Coronary artery (tissue), 2 donors: ENCODE measurements at regions not wholly inside any gene's neighbourhood (a gene's known extent, or its start where the extent isn't known, plus 50 kb on each side); places are given as distances from the start of the nearest gene placed in this dataset.

Experiments
- DNase-seq: peaks from one replicate; pipeline ENCODE4 v3.0.0-alpha.2; 2017; ENCODE audit warnings: low spot score
- H3K27ac ChIP-seq, 2 donors: fragments of 200-600 bp; sonication (generic); one replicate each; pipeline ENCODE4 v1.5.1; 2016 to 2019
- H3K4me3 ChIP-seq: fragments of 200-600 bp; sonication (generic); 2 replicates; pipeline ENCODE4 v1.5.1; 2016; ENCODE audit warnings: mild to moderate bottlenecking, moderate library complexity
- TF ChIP-seq, protein P1 (sequence below): fragments of 200-600 bp; sonication (generic); IDR thresholded peaks from one replicate; pipeline ENCODE4 v1.5.1; 2019; ENCODE audit warnings: antibody characterized with exemption

DNA sequence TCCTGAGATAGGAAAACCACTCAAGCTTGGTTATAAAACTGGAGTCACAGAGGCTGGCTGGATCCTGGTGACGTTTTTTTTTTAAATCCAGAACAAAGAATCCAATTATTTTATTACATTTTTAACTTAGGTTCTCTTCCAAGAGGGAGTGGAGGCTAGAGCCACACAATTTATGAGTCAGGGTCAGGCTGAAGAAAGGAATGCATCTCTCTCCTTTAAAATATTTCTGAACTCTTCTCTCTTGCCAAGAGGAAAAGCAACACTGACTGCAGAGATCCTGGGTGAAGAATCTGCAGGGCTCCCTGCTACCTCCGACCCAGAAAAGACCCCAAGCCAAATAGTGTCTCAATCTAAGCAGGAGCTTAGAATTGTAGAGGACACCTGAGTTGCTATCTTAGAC, 88.5 kb upstream of the SSTR4 start:
- no peak for DNase-seq
- H3K4me3 ChIP-seq, result no peak overlapping the region
- TF ChIP-seq, protein P1, sequence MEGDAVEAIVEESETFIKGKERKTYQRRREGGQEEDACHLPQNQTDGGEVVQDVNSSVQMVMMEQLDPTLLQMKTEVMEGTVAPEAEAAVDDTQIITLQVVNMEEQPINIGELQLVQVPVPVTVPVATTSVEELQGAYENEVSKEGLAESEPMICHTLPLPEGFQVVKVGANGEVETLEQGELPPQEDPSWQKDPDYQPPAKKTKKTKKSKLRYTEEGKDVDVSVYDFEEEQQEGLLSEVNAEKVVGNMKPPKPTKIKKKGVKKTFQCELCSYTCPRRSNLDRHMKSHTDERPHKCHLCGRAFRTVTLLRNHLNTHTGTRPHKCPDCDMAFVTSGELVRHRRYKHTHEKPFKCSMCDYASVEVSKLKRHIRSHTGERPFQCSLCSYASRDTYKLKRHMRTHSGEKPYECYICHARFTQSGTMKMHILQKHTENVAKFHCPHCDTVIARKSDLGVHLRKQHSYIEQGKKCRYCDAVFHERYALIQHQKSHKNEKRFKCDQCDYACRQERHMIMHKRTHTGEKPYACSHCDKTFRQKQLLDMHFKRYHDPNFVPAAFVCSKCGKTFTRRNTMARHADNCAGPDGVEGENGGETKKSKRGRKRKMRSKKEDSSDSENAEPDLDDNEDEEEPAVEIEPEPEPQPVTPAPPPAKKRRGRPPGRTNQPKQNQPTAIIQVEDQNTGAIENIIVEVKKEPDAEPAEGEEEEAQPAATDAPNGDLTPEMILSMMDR, result no peak
- H3K27ac ChIP-seq, result no peak overlapping the region

GRCh38 chr20:22949331-22950109, 85.6 kb upstream of the SSTR4 start:
- TF ChIP-seq, protein P1, result no peak
- Histone ChIP-seq H3K27ac (no peak overlapping the region), H3K4me3 (no peak overlapping the region)
- DNase-seq, result no peak

GRCh38 chr20:22951966-22952365, 83.1 kb upstream of the SSTR4 start:
- H3K4me3 ChIP-seq, result no peak overlapping the region
- DNase-seq, result no peak
- TF ChIP-seq, protein P1, result no peak
- no peak overlapping the region for H3K27ac ChIP-seq

- H3K4me3 ChIP-seq, result no peak overlapping the region
- DNase-seq, result no peak
- TF ChIP-seq, protein P1, result no peak
- H3K27ac ChIP-seq, result no peak overlapping the region
These were observed 80.5 kb upstream of the SSTR4 start for GRCh38 chr20:22954661-22955060.

DNA sequence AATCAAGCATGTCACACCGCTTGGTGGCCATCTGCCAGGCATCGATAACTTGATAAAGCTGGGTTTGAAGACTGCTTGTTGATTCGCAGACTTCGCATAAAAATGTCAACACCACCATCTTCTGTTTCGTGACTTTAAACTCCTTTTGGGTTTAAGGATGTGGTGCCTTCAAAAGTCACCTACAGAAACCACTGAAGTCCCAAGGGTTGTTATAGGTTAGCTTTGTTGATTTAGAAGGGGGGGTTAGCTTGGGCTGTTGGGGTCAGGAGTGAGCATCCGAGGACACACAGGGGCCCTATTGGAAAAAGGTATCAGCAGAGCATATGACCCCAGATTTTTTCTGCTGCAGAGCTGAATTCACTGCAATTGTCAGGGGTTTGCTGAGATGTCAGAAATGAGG, 76.7 kb upstream of the SSTR4 start:
- Histone ChIP-seq H3K27ac (no peak overlapping the region), H3K4me3 (no peak overlapping the region)
- no peak for DNase-seq
- TF ChIP-seq, protein P1, result no peak

DNA sequence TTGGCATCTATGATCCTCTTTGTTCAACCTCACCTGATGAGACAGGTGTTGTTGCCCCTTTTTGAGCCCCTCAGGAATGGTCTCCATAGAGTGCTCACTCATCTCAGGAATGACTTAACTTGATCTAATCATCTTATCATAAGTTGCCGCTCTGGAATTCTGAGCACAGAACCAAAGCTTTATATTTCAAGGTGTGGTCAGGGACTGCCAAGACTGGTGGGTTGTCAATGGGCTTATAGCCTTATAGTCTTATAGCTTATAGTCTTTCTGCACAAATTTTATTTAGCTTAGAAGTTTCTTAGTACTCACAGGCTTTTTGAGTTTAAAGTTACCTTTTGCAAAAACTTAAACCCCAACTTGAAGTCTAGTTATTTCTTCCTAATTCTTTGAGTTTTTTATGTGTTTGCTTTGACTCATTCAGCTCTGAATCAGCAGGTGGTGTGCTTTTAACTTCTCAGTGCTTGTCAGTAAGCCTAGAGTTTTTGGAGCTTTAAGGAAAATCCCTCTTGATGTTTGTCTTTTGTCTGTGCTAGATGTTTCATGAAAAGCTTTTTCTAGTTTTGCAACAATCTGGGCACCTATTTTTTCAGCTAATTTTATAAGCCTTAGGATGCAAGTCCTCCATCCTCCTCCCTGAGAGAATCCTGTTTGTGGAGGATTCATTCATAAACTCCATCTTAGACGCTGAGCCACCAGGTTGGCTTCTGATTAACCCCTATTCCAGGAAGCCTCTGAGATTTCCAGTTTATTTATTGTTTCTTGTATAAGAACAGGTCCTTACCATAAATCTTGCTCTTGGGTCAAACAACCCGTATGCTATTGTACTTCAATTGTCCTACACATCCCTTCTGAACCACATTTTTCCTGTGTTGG, 72.3 kb upstream of the SSTR4 start:
- DNase-seq, result no peak
- TF ChIP-seq, protein P1, result no peak
- no peak overlapping the region for H3K4me3 ChIP-seq
- H3K27ac ChIP-seq, result no peak overlapping the region
